ENCODE measurements at regions not wholly inside any gene's neighbourhood (a gene's known extent, or its start where the extent isn't known, plus 50 kb on each side); places are given as distances from the start of the nearest gene placed in this dataset.

- no peak for DNase-seq
Measured at GRCh38 chr20:56932575-56933330, 303.6 kb downstream of the TFAP2C start.

GRCh38 chr20:56933331-56933698 is 304.2 kb downstream of the TFAP2C start:
- DNase-seq = no peak

GRCh38 chr20:56934888-56935287 is 305.8 kb downstream of the TFAP2C start:
- no peak for DNase-seq

GRCh38 chr20:56940466-56940865 is 311.4 kb downstream of the TFAP2C start:
- no peak for DNase-seq

- no peak for DNase-seq
Measured at GRCh38 chr20:56941101-56941686, 312.1 kb downstream of the TFAP2C start.

GRCh38 chr20:56943946-56944945 is 315.1 kb downstream of the TFAP2C start:
- no peak for DNase-seq

GRCh38 chr20:56945057-56945456 is 316.0 kb downstream of the TFAP2C start:
- no peak for DNase-seq

- no peak for DNase-seq
Measured at GRCh38 chr20:56945901-56946300, 316.8 kb downstream of the TFAP2C start.

- DNase-seq = no peak
Measured at GRCh38 chr20:56949318-56949717, 317.1 kb downstream of the BMP7 start.

- DNase-seq = no peak
Measured at GRCh38 chr20:56952258-56953047, 314.0 kb downstream of the BMP7 start.

- DNase-seq = no peak
Measured at GRCh38 chr20:56953048-56953586, 313.3 kb downstream of the BMP7 start.

GRCh38 chr20:56954797-56955196 is 311.6 kb downstream of the BMP7 start:
- no peak for DNase-seq

- DNase-seq = no peak
Measured at GRCh38 chr20:56955680-56956079, 310.8 kb downstream of the BMP7 start.

GRCh38 chr20:56956534-56956933 is 309.9 kb downstream of the BMP7 start:
- DNase-seq = no peak

- peak; percentile 95 for DNase-seq
Measured at GRCh38 chr20:56957737-56958553, 308.5 kb downstream of the BMP7 start.

GRCh38 chr20:56964901-56965300 is 301.5 kb downstream of the BMP7 start:
- DNase-seq = peak; percentile 21

GRCh38 chr20:56967916-56968315 is 298.5 kb downstream of the BMP7 start:
- DNase-seq = no peak

- DNase-seq = no peak
Measured at GRCh38 chr20:56968376-56969048, 297.9 kb downstream of the BMP7 start.

GRCh38 chr20:56974499-56975250 is 291.8 kb downstream of the BMP7 start:
- DNase-seq = peak; percentile 83

GRCh38 chr20:56975838-56976237 is 290.6 kb downstream of the BMP7 start:
- no peak for DNase-seq
